ENCODE measurements at regions not wholly inside any gene's neighbourhood (a gene's known extent, or its start where the extent isn't known, plus 50 kb on each side); places are given as distances from the start of the nearest gene placed in this dataset.

- DNase-seq (ENCODE audit: low spot score in 2 of 2) = no peak
- Mint-ChIP-seq H3K27me3 (no peaks in the 10 kb centered on the region), H3K27ac (ENCODE audit: low read depth) (no peak overlapping the region), H3K4me1 (no peaks in the 10 kb centered on the region), H3K36me3 (ENCODE audit: insufficient read depth) (no peaks in the 10 kb centered on the region), H3K4me3 (no peak overlapping the region), H3K9me3 (peaks cover 16% of the 10 kb centered on the region)
- no peak for ATAC-seq (replicated peaks; ENCODE audit: extremely low read depth, poor library complexity, severe bottlenecking)
Observed at GRCh38 chr13:83423381-83423780, 458.9 kb downstream of the SLITRK1 start.

- ATAC-seq (replicated peaks; ENCODE audit: extremely low read depth, poor library complexity, severe bottlenecking) (no peak), DNase-seq (ENCODE audit: low spot score in 2 of 2) (no peak)
- Mint-ChIP-seq H3K27me3 (no peaks in the 10 kb centered on the region), H3K4me1 (no peaks in the 10 kb centered on the region), H3K36me3 (ENCODE audit: insufficient read depth) (no peaks in the 10 kb centered on the region), H3K4me3 (no peak overlapping the region), H3K9me3 (peaks cover 12% of the 10 kb centered on the region), H3K27ac (ENCODE audit: low read depth) (no peak overlapping the region)
Observed at GRCh38 chr13:83414393-83414792, 467.9 kb downstream of the SLITRK1 start.

DNA sequence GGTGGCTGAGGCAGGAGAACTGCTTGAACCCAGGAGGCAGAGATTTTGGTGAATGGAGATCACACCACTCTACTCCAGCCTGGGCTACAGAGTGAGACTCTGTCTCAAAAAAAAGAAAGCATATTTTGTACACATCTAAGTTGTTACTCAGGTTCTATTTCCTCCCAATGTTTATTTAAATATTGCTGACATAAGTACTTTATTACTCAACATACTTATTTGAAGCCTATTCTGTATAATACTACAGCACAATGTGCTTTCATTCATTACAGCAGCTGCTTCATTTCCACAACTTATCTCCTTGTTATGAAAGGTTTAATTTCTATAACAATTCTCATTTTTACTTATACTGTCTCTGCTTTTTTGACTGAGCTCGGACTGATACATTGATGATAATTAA, 495.7 kb downstream of the SLITRK1 start:
- DNase-seq (ENCODE audit: low spot score in 2 of 2) (no peak), ATAC-seq (replicated peaks; ENCODE audit: extremely low read depth, poor library complexity, severe bottlenecking) (no peak)
- Mint-ChIP-seq H3K27me3 (no peaks in the 10 kb centered on the region), H3K4me1 (no peaks in the 10 kb centered on the region), H3K4me3 (no peak overlapping the region), H3K27ac (ENCODE audit: low read depth) (no peak overlapping the region), H3K9me3 (peaks cover 7% of the 10 kb centered on the region), H3K36me3 (ENCODE audit: insufficient read depth) (peaks cover 1% of the 10 kb centered on the region)

GRCh38 chr13:83378908-83379307, 503.4 kb downstream of the SLITRK1 start:
- Mint-ChIP-seq H3K9me3 (peaks cover 15% of the 10 kb centered on the region), H3K36me3 (ENCODE audit: insufficient read depth) (no peaks in the 10 kb centered on the region)

DNA sequence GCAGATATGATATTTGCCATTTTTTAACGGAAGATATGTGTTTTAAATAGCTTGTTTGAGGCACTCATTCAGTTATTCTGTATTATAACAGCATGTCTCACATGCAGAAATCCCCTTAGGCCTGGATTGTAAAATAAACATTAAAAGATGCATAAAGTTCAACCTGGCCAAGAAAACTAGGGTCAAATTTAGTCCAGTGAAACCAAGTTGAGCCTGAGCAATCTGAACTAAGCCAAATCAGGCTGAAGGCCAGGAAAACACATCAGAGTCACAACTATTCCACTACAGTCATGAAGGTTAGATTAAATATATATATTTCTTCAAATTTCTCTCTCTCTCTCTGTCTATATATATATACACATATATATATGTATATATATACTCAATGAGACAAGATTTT, 504.8 kb downstream of the SLITRK1 start:
- H3K4me3 Mint-ChIP-seq = no peak overlapping the region
- H3K27me3 Mint-ChIP-seq = no peaks in the 10 kb centered on the region
- H3K9me3 Mint-ChIP-seq = peaks cover 27% of the 10 kb centered on the region
- DNase-seq (ENCODE audit: low spot score in 2 of 2) (no peak), ATAC-seq (replicated peaks; ENCODE audit: extremely low read depth, poor library complexity, severe bottlenecking) (no peak)
- no peaks in the 10 kb centered on the region for H3K4me1 Mint-ChIP-seq
- no peak overlapping the region for H3K27ac Mint-ChIP-seq (ENCODE audit: low read depth)
- no peaks in the 10 kb centered on the region for H3K36me3 Mint-ChIP-seq (ENCODE audit: insufficient read depth)

More at GRCh38 chr13:83378908-83379307, 503.4 kb downstream of the SLITRK1 start:
- Mint-ChIP-seq H3K27ac (ENCODE audit: low read depth) (no peak overlapping the region), H3K4me3 (no peak overlapping the region), H3K27me3 (no peaks in the 10 kb centered on the region), H3K4me1 (no peaks in the 10 kb centered on the region)
- ATAC-seq (replicated peaks; ENCODE audit: extremely low read depth, poor library complexity, severe bottlenecking) = no peak
- no peak for DNase-seq (ENCODE audit: low spot score in 2 of 2)

GRCh38 chr13:83372786-83373185, 509.5 kb downstream of the SLITRK1 start:
- Mint-ChIP-seq H3K4me3 (no peak overlapping the region), H3K27ac (ENCODE audit: low read depth) (no peak overlapping the region), H3K36me3 (ENCODE audit: insufficient read depth) (no peaks in the 10 kb centered on the region), H3K9me3 (peaks cover 29% of the 10 kb centered on the region), H3K4me1 (no peaks in the 10 kb centered on the region), H3K27me3 (no peaks in the 10 kb centered on the region)
- no peak for DNase-seq (ENCODE audit: low spot score in 2 of 2)
- ATAC-seq (replicated peaks; ENCODE audit: extremely low read depth, poor library complexity, severe bottlenecking) = no peak

GRCh38 chr13:83365723-83366122, 516.6 kb downstream of the SLITRK1 start:
- no peak for DNase-seq (ENCODE audit: low spot score in 2 of 2)
- Mint-ChIP-seq H3K4me3 (no peak overlapping the region), H3K27me3 (no peaks in the 10 kb centered on the region), H3K9me3 (peaks cover 10% of the 10 kb centered on the region), H3K36me3 (ENCODE audit: insufficient read depth) (no peaks in the 10 kb centered on the region), H3K27ac (ENCODE audit: low read depth) (no peak overlapping the region), H3K4me1 (no peaks in the 10 kb centered on the region)
- ATAC-seq (replicated peaks; ENCODE audit: extremely low read depth, poor library complexity, severe bottlenecking) = no peak

- no peaks in the 10 kb centered on the region for H3K4me1 Mint-ChIP-seq
- DNase-seq (ENCODE audit: low spot score in 2 of 2) (no peak), ATAC-seq (replicated peaks; ENCODE audit: extremely low read depth, poor library complexity, severe bottlenecking) (no peak)
- no peak overlapping the region for H3K27ac Mint-ChIP-seq (ENCODE audit: low read depth)
- H3K4me3 Mint-ChIP-seq = no peak overlapping the region
- H3K36me3 Mint-ChIP-seq (ENCODE audit: insufficient read depth) = peaks cover 2% of the 10 kb centered on the region
- peaks cover 13% of the 10 kb centered on the region for H3K9me3 Mint-ChIP-seq
- no peaks in the 10 kb centered on the region for H3K27me3 Mint-ChIP-seq
Observed at GRCh38 chr13:83355041-83355440, 527.2 kb downstream of the SLITRK1 start.

DNA sequence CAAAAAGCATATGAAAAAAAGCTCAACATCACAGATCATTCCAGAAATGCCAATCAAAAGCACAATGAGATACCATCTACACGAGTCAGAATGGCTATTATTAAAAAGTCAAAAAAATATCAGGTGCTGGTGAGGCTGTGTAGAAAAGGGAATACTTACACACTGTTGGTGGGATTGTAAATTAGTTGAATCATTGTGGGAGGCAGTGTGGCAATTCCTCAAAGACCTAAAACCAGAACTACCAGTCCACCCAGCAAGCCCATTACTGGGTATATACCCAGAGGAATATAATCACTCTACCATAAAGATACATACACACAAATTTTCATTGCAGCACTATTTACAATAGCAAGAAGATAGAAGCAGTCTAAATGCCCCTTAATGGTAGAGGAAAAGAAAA, 529.9 kb downstream of the SLITRK1 start:
- no peak for DNase-seq (ENCODE audit: low spot score in 2 of 2)
- Mint-ChIP-seq H3K4me1 (no peaks in the 10 kb centered on the region), H3K4me3 (no peak overlapping the region), H3K27ac (ENCODE audit: low read depth) (no peak overlapping the region), H3K9me3 (peaks cover 11% of the 10 kb centered on the region), H3K36me3 (ENCODE audit: insufficient read depth) (peaks cover 2% of the 10 kb centered on the region), H3K27me3 (no peaks in the 10 kb centered on the region)
- no peak for ATAC-seq (replicated peaks; ENCODE audit: extremely low read depth, poor library complexity, severe bottlenecking)

DNA sequence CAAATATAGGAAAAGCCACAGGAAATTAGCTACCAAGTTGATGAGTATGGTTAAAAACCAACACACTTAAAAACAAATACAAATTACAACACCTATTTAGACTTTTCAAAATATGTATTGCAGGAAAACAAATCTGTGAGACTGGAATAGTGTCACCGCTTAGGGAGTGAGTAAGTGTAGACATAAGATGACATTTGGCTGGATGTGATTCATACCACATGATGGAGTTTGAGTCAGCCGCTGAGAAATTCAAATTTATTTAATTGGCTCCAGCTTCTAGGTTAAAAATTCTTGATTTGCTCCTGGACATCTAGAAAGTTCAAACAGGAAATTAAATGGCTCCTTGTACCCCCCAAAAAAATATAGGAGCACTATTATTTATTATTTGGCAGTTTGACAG, 531.7 kb downstream of the SLITRK1 start:
- Mint-ChIP-seq H3K4me3 (no peak overlapping the region), H3K27me3 (no peaks in the 10 kb centered on the region), H3K36me3 (ENCODE audit: insufficient read depth) (peaks cover 2% of the 10 kb centered on the region), H3K27ac (ENCODE audit: low read depth) (no peak overlapping the region), H3K9me3 (peaks cover 6% of the 10 kb centered on the region), H3K4me1 (no peaks in the 10 kb centered on the region)
- ATAC-seq (replicated peaks; ENCODE audit: extremely low read depth, poor library complexity, severe bottlenecking) = no peak
- no peak for DNase-seq (ENCODE audit: low spot score in 2 of 2)

- H3K9me3 Mint-ChIP-seq = peaks cover 17% of the 10 kb centered on the region
- no peak overlapping the region for H3K4me3 Mint-ChIP-seq
- no peaks in the 10 kb centered on the region for H3K36me3 Mint-ChIP-seq (ENCODE audit: insufficient read depth)
- no peak for DNase-seq (ENCODE audit: low spot score in 2 of 2)
- H3K4me1 Mint-ChIP-seq = no peaks in the 10 kb centered on the region
- no peak for ATAC-seq (replicated peaks; ENCODE audit: extremely low read depth, poor library complexity, severe bottlenecking)
- H3K27ac Mint-ChIP-seq (ENCODE audit: low read depth) = no peak overlapping the region
- H3K27me3 Mint-ChIP-seq = no peaks in the 10 kb centered on the region
Observed at GRCh38 chr13:83344518-83344917, 537.8 kb downstream of the SLITRK1 start.

- Mint-ChIP-seq H3K27me3 (no peaks in the 10 kb centered on the region), H3K27ac (ENCODE audit: low read depth) (no peak overlapping the region), H3K4me1 (no peaks in the 10 kb centered on the region), H3K4me3 (no peak overlapping the region), H3K9me3 (peaks cover 16% of the 10 kb centered on the region), H3K36me3 (ENCODE audit: insufficient read depth) (no peaks in the 10 kb centered on the region)
- no peak for ATAC-seq (replicated peaks; ENCODE audit: extremely low read depth, poor library complexity, severe bottlenecking)
- no peak for DNase-seq (ENCODE audit: low spot score in 2 of 2)
Observed at GRCh38 chr13:83340170-83340569, 542.1 kb downstream of the SLITRK1 start.

- H3K27ac Mint-ChIP-seq (ENCODE audit: low read depth) = no peak overlapping the region
- H3K27me3 Mint-ChIP-seq = no peaks in the 10 kb centered on the region
- peaks cover 10% of the 10 kb centered on the region for H3K9me3 Mint-ChIP-seq
- no peaks in the 10 kb centered on the region for H3K4me1 Mint-ChIP-seq
- DNase-seq (ENCODE audit: low spot score in 2 of 2) (no peak), ATAC-seq (replicated peaks; ENCODE audit: extremely low read depth, poor library complexity, severe bottlenecking) (no peak)
- no peaks in the 10 kb centered on the region for H3K36me3 Mint-ChIP-seq (ENCODE audit: insufficient read depth)
- H3K4me3 Mint-ChIP-seq = no peak overlapping the region
Observed at GRCh38 chr13:83333614-83334388, 548.5 kb downstream of the SLITRK1 start.
